ENCODE measurements at regions not wholly inside any gene's neighbourhood (a gene's known extent, or its start where the extent isn't known, plus 50 kb on each side); places are given as distances from the start of the nearest gene placed in this dataset.

GRCh38 chr2:39902103-39902502, 123.0 kb upstream of the THUMPD2 start:
- Histone ChIP-seq H3K9me3 (replicated peaks) (no peaks in the 10 kb centered on the region), H3K4me3 (no peak overlapping the region), H3K36me3 (no peaks in the 10 kb centered on the region), H3K27ac (replicated peaks) (no peak overlapping the region), H3K27me3 (ENCODE audit: low read depth) (peaks cover 13% of the 10 kb centered on the region), H3K4me1 (no peaks in the 10 kb centered on the region)
- intact Hi-C loops (cut with micrococcal nuclease), result no loop called here
- TF ChIP-seq, protein P1, sequence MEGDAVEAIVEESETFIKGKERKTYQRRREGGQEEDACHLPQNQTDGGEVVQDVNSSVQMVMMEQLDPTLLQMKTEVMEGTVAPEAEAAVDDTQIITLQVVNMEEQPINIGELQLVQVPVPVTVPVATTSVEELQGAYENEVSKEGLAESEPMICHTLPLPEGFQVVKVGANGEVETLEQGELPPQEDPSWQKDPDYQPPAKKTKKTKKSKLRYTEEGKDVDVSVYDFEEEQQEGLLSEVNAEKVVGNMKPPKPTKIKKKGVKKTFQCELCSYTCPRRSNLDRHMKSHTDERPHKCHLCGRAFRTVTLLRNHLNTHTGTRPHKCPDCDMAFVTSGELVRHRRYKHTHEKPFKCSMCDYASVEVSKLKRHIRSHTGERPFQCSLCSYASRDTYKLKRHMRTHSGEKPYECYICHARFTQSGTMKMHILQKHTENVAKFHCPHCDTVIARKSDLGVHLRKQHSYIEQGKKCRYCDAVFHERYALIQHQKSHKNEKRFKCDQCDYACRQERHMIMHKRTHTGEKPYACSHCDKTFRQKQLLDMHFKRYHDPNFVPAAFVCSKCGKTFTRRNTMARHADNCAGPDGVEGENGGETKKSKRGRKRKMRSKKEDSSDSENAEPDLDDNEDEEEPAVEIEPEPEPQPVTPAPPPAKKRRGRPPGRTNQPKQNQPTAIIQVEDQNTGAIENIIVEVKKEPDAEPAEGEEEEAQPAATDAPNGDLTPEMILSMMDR (IDR thresholded peaks at IDR 0.05; ENCODE audit: borderline replicate concordance), result no peak
- no peak for DNase-seq

DNA sequence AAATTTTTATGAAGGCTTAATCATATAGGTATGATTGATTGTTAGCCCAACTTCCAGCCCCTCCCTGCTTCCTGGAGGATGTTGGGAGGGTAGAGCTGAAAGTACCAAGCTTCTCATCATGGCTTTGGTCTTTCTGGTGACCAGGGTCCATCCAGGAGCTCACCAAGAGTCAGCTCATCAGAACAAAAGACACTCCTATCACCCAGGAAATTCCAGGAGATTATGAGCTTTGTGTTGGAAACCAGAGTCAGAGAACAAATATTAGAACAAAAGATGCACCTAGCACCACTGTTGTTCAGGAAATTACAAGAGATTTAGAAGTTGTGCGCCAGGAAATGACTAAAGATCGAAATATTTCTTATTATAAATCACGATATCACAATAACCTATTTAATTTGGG, 119.9 kb upstream of the THUMPD2 start:
- no peak for DNase-seq
- Histone ChIP-seq H3K4me1 (no peaks in the 10 kb centered on the region), H3K36me3 (no peaks in the 10 kb centered on the region), H3K4me3 (no peak overlapping the region), H3K27ac (replicated peaks) (no peak overlapping the region), H3K9me3 (replicated peaks) (no peaks in the 10 kb centered on the region), H3K27me3 (ENCODE audit: low read depth) (peaks cover 4% of the 10 kb centered on the region)
- TF ChIP-seq, protein P1 (IDR thresholded peaks at IDR 0.05; ENCODE audit: borderline replicate concordance), result no peak
- intact Hi-C loops (cut with micrococcal nuclease), result no loop called here

- H3K4me1 ChIP-seq, result no peaks in the 10 kb centered on the region
- H3K27ac ChIP-seq (replicated peaks), result no peak overlapping the region
- intact Hi-C loops (cut with micrococcal nuclease), result no loop called here
- no peaks in the 10 kb centered on the region for H3K9me3 ChIP-seq (replicated peaks)
- TF ChIP-seq, protein P1 (IDR thresholded peaks at IDR 0.05; ENCODE audit: borderline replicate concordance), result no peak
- no peak for DNase-seq
- no peaks in the 10 kb centered on the region for H3K27me3 ChIP-seq (ENCODE audit: low read depth)
- H3K36me3 ChIP-seq, result no peaks in the 10 kb centered on the region
- H3K4me3 ChIP-seq, result no peak overlapping the region
Observed at GRCh38 chr2:39897273-39897672, 118.2 kb upstream of the THUMPD2 start.

DNA sequence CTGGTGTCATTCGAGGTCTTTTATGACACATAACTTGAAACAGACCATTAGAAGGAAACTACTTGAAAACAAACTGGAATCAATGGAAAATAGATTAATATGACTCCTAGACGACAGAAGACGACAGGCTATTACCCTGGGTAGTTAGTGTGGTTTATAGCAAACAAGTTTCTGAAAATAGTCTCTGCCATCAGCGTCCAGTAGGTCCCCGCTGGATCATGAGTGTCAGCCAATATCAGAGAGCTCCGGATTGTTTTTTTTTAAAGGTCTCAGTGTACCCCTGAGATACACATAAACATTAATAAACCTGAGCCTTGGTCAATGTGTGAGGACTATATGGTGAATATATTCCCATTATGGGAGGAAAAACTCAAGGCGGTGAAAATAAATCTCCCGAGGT, 115.0 kb upstream of the THUMPD2 start:
- Histone ChIP-seq H3K27me3 (ENCODE audit: low read depth) (no peaks in the 10 kb centered on the region), H3K4me3 (no peak overlapping the region), H3K4me1 (no peaks in the 10 kb centered on the region), H3K9me3 (replicated peaks) (no peaks in the 10 kb centered on the region), H3K36me3 (no peaks in the 10 kb centered on the region), H3K27ac (replicated peaks) (no peak overlapping the region)
- intact Hi-C loops (cut with micrococcal nuclease), result no loop called here
- DNase-seq, result no peak
- TF ChIP-seq, protein P1 (IDR thresholded peaks at IDR 0.05; ENCODE audit: borderline replicate concordance), result no peak

DNA sequence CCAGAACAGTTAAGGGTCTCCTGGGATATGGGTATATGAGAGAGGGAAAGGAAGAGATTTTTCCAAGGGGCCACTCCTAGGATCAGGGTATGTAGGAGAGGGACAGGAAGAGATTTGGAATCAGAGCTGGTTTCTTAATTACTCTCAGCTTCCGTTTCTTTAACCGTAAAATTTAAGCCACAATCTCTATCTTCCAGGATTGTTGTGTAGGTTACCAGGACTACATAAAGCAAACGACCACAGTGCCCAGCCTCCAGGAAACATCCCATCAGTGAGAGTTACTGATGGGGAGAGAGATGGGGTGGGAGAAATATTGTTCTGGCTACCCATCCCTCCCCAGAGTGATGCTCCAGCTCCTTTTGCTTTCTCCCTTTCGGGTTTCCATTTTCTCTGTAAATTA, 114.6 kb upstream of the THUMPD2 start:
- intact Hi-C loops (cut with micrococcal nuclease), result no loop called here
- TF ChIP-seq, protein P1 (IDR thresholded peaks at IDR 0.05; ENCODE audit: borderline replicate concordance), result no peak

GRCh38 chr2:39881948-39882347, 102.9 kb upstream of the THUMPD2 start:
- Histone ChIP-seq H3K36me3 (no peaks in the 10 kb centered on the region), H3K27ac (replicated peaks) (no peak overlapping the region), H3K4me1 (no peaks in the 10 kb centered on the region), H3K4me3 (no peak overlapping the region), H3K9me3 (replicated peaks) (peaks cover 6% of the 10 kb centered on the region), H3K27me3 (ENCODE audit: low read depth) (no peaks in the 10 kb centered on the region)
- TF ChIP-seq, protein P1 (IDR thresholded peaks at IDR 0.05; ENCODE audit: borderline replicate concordance), result no peak
- intact Hi-C loops (cut with micrococcal nuclease), result no loop called here
- DNase-seq, result no peak

More for the DNA sequence above, 114.6 kb upstream of the THUMPD2 start:
- Histone ChIP-seq H3K9me3 (replicated peaks) (no peaks in the 10 kb centered on the region), H3K4me1 (no peaks in the 10 kb centered on the region), H3K27ac (replicated peaks) (no peak overlapping the region), H3K36me3 (no peaks in the 10 kb centered on the region), H3K27me3 (ENCODE audit: low read depth) (no peaks in the 10 kb centered on the region), H3K4me3 (no peak overlapping the region)
- no peak for DNase-seq

Data from left ventricle myocardium inferior (tissue), 1 donor.